H9 (cell line): ENCODE measurements at regions not wholly inside any gene's neighbourhood (a gene's known extent, or its start where the extent isn't known, plus 50 kb on each side); places are given as distances from the start of the nearest gene placed in this dataset.

Experiments used
- DNase-seq: peaks from one replicate; pipeline ENCODE4 v3.0.0-alpha.2; 2017
- H2AFZ ChIP-seq: one replicate; pipeline ENCODE4 v1.6.1; 2013; ENCODE audit warnings: mild to moderate bottlenecking, low read length, control low read depth, moderate library complexity
- H2AK5ac ChIP-seq: 2 replicates; pipeline ENCODE4 v1.6.1; 2013; ENCODE audit warnings: low read length, control low read depth, mixed read lengths; ENCODE audit not compliant: insufficient read length
- H2BK120ac ChIP-seq: one replicate; pipeline ENCODE4 v1.6.1; 2013; ENCODE audit warnings: low read depth, mild to moderate bottlenecking, low read length, control low read depth, inconsistent platforms; ENCODE audit not compliant: poor library complexity, severe bottlenecking
- H2BK12ac ChIP-seq: 2 replicates; pipeline ENCODE4 v1.6.1; 2013; ENCODE audit warnings: low read length, control low read depth, mixed read lengths, low read depth; ENCODE audit not compliant: insufficient read length
- H2BK15ac ChIP-seq: 2 replicates; pipeline ENCODE4 v1.6.1; 2013; ENCODE audit warnings: low read depth, low read length, control low read depth
- H2BK20ac ChIP-seq: one replicate; pipeline ENCODE4 v1.6.1; 2013; ENCODE audit warnings: low read depth, mild to moderate bottlenecking, low read length, control low read depth, inconsistent platforms; ENCODE audit not compliant: poor library complexity, severe bottlenecking
- H2BK5ac ChIP-seq: 2 replicates; pipeline ENCODE4 v1.6.1; 2013; ENCODE audit warnings: low read length, control low read depth, mixed read lengths; ENCODE audit not compliant: insufficient read length
- H3K14ac ChIP-seq: 2 replicates; pipeline ENCODE4 v1.6.1; 2013; ENCODE audit warnings: low read length, control low read depth; ENCODE audit not compliant: insufficient read depth
- H3K18ac ChIP-seq: 2 replicates; pipeline ENCODE4 v1.6.1; 2013; ENCODE audit warnings: low read depth, mild to moderate bottlenecking, mixed read lengths, low read length, control low read depth; ENCODE audit not compliant: insufficient read length
- H3K23ac ChIP-seq: 2 replicates; pipeline ENCODE4 v1.6.1; 2013; ENCODE audit warnings: low read length, control low read depth, mixed read lengths, low read depth; ENCODE audit not compliant: insufficient read length
- H3K23me2 ChIP-seq: 2 replicates; pipeline ENCODE4 v1.6.1; 2013; ENCODE audit warnings: low read depth, mild to moderate bottlenecking, mixed read lengths, low read length, control low read depth; ENCODE audit not compliant: insufficient read length, poor library complexity, severe bottlenecking
- H3K27ac ChIP-seq: 2 replicates; pipeline ENCODE4 v1.5.1; 2013; ENCODE audit warnings: low read length, control low read depth, mixed read lengths, low read depth; ENCODE audit not compliant: insufficient read length
- H3K27me3 ChIP-seq: 2 replicates; pipeline ENCODE4 v1.6.1; 2013; ENCODE audit warnings: low read length, control low read depth, inconsistent platforms; ENCODE audit not compliant: insufficient read depth
- H3K4ac ChIP-seq: 2 replicates; pipeline ENCODE4 v1.6.1; 2013; ENCODE audit warnings: low read depth, mild to moderate bottlenecking, control low read depth, inconsistent platforms, low read length, moderate library complexity
- H3K4me1 ChIP-seq: 2 replicates; pipeline ENCODE4 v1.6.1; 2013; ENCODE audit warnings: low read length, control low read depth, inconsistent platforms; ENCODE audit not compliant: insufficient read depth
- H3K4me2 ChIP-seq: 2 replicates; pipeline ENCODE4 v1.6.1; 2013; ENCODE audit warnings: low read length, control low read depth, mixed read lengths; ENCODE audit not compliant: insufficient read length, insufficient read depth
- H3K56ac ChIP-seq: 2 replicates; pipeline ENCODE4 v1.6.1; 2013; ENCODE audit warnings: low read depth, mild to moderate bottlenecking, mixed read lengths, low read length, control low read depth; ENCODE audit not compliant: insufficient read length
- H3K79me1 ChIP-seq: 2 replicates; pipeline ENCODE4 v1.6.1; 2013; ENCODE audit warnings: low read depth, mild to moderate bottlenecking, moderate library complexity, low read length, control low read depth, inconsistent platforms; ENCODE audit not compliant: insufficient read depth, poor library complexity, severe bottlenecking
- H3K79me2 ChIP-seq: 2 replicates; pipeline ENCODE4 v1.6.1; 2013; ENCODE audit warnings: low read length, control low read depth, inconsistent platforms; ENCODE audit not compliant: insufficient read depth
- H3K9ac ChIP-seq: 2 replicates; pipeline ENCODE4 v1.6.1; 2013; ENCODE audit warnings: low read length, control low read depth, mixed read lengths; ENCODE audit not compliant: insufficient read length; ENCODE audit errors: extremely low read depth
- H3K9me3 ChIP-seq: one replicate; pipeline ENCODE4 v1.6.1; 2013; ENCODE audit warnings: low read depth, low read length, inconsistent platforms; ENCODE audit not compliant: control insufficient read depth
- H3T11ph ChIP-seq: one replicate; pipeline ENCODE4 v1.6.1; 2013; ENCODE audit warnings: mild to moderate bottlenecking, low read length, control low read depth, inconsistent platforms
- H4K20me1 ChIP-seq: one replicate; pipeline ENCODE4 v1.6.1; 2013; ENCODE audit not compliant: control insufficient read depth, insufficient read length, insufficient read depth
- H4K5ac ChIP-seq: 2 replicates; pipeline ENCODE4 v1.6.1; 2013; ENCODE audit warnings: low read depth, mild to moderate bottlenecking, mixed read lengths, low read length, control low read depth; ENCODE audit not compliant: insufficient read length
- H4K8ac ChIP-seq: replicated peaks from 2 replicates; pipeline ENCODE4 v1.6.1; 2013; ENCODE audit warnings: low read length, control low read depth, mixed read lengths, low read depth; ENCODE audit not compliant: insufficient read length
- H4K91ac ChIP-seq: 2 replicates; pipeline ENCODE4 v1.6.1; 2013; ENCODE audit warnings: low read depth, mild to moderate bottlenecking, moderate library complexity, mixed read lengths, low read length, control low read depth; ENCODE audit not compliant: insufficient read length
- H3K27ac Mint-ChIP-seq, 3 experiments: 2 replicates in 2 of 3; 3 replicates in 1 of 3; pipeline ENCODE4 v1.8.0; 2020 to 2021; ENCODE audit warnings: mixed read lengths in 3 of 3, mild to moderate bottlenecking in 1 of 3, moderate library complexity in 1 of 3
- H3K27me3 Mint-ChIP-seq: 2 replicates; pipeline ENCODE4 v1.8.0; 2021; ENCODE audit warnings: low read depth, mild to moderate bottlenecking, moderate library complexity, mixed read lengths
- H3K36me3 Mint-ChIP-seq, 3 experiments: 2 replicates in 2 of 3; 3 replicates in 1 of 3; pipeline ENCODE4 v1.8.0; 2020 to 2021; ENCODE audit warnings: low read depth in 3 of 3, mixed read lengths in 3 of 3; ENCODE audit not compliant: insufficient read depth in 1 of 3
- H3K4me1 Mint-ChIP-seq, 2 experiments: 2 replicates each; pipeline ENCODE4 v1.8.0; 2020; ENCODE audit warnings: mixed read lengths in 2 of 2
- H3K4me3 Mint-ChIP-seq, 2 experiments: 2 replicates in 1 of 2; 3 replicates in 1 of 2; pipeline ENCODE4 v1.8.0; 2020 to 2021; ENCODE audit warnings: mild to moderate bottlenecking in 2 of 2, mixed read lengths in 2 of 2, moderate library complexity in 1 of 2
- H3K9me3 Mint-ChIP-seq, 2 experiments: 2 replicates in 1 of 2; 3 replicates in 1 of 2; pipeline ENCODE4 v1.8.0; 2020; ENCODE audit warnings: mild to moderate bottlenecking in 2 of 2, mixed read lengths in 2 of 2, moderate library complexity in 1 of 2
- CTCF ChIP-seq: fragments of 200-600 bp; sonication (generic); conservative IDR thresholded peaks from 3 replicates; pipeline ENCODE4 v1.8.0; 2021; ENCODE audit warnings: antibody characterized with exemption, mild to moderate bottlenecking
- WGBS: extraction: QIAGEN DNeasy Blood & Tissue Kit; methylation state at CpG from one replicate; pipeline ENCODE4 v1.1.7; 2013; ENCODE audit warnings: missing lambda C conversion rate, low lambda C conversion rate, mixed read lengths; ENCODE audit not compliant: insufficient read length; ENCODE audit errors: extremely low coverage; 5-methylcytosine and 5-hydroxymethylcytosine counted together

- Mint-ChIP-seq H3K27ac (no peak overlapping the region; a peak in 1 of 7 replicates), H3K9me3 (no peaks in the 10 kb centered on the region), H3K27me3 (no peaks in the 10 kb centered on the region), H3K4me1 (peaks cover 17 to 26% of the 10 kb centered on the region in 2 experiments), H3K4me3 (no peak overlapping the region), H3K36me3 (no peaks in the 10 kb centered on the region)
- Histone ChIP-seq H3K23me2 (no peaks in the 10 kb centered on the region), H3K4ac (no peak overlapping the region), H3K79me1 (no peaks in the 10 kb centered on the region), H2BK5ac (no peak overlapping the region), H4K5ac (no peak overlapping the region), H2AFZ (no peak overlapping the region), H3K14ac (no peak overlapping the region), H3K9me3 (no peaks in the 10 kb centered on the region), H2AK5ac (no peak overlapping the region), H4K91ac (no peak overlapping the region), H2BK20ac (no peak overlapping the region), H3K23ac (no peak overlapping the region), H2BK12ac (no peak overlapping the region), H3K27ac (no peak overlapping the region), H2BK120ac (no peak overlapping the region), H3K4me1 (peaks cover 3% of the 10 kb centered on the region; the same call in 1 of the 2 replicates), H3K9ac (no peak overlapping the region), H3T11ph (no peak overlapping the region), H2BK15ac (no peak overlapping the region), H3K79me2 (no peaks in the 10 kb centered on the region), H3K27me3 (no peaks in the 10 kb centered on the region), H3K56ac (no peak overlapping the region), H3K18ac (no peak overlapping the region), H4K20me1 (no peaks in the 10 kb centered on the region), H4K8ac (no peak overlapping the region), H3K4me2 (no peak overlapping the region)
- no peak for DNase-seq
- TF ChIP-seq CTCF: no peak
- no CpG with 5 or more reads among the region's 6 CpGs for WGBS
Measured at GRCh38 chr2:39608686-39609441, 56.9 kb upstream of the TMEM178A start.
